MM.1S (cell line): ENCODE measurements at regions not wholly inside any gene's neighbourhood (a gene's known extent, or its start where the extent isn't known, plus 50 kb on each side); places are given as distances from the start of the nearest gene placed in this dataset.

ENCODE experiments used
- DNase-seq: peaks from one replicate; pipeline ENCODE4 v3.0.0-alpha.2; 2015
- H2AFZ ChIP-seq: fragments of 300-600 bp; sonication (generic); 2 replicates; pipeline ENCODE4 v1.6.0; 2016; ENCODE audit warnings: antibody characterized with exemption, low read length
- H3F3A ChIP-seq: fragments of 300-600 bp; sonication (generic); 2 replicates; pipeline ENCODE4 v1.6.1; 2016; ENCODE audit warnings: mild to moderate bottlenecking, antibody characterized with exemption, low read length, moderate library complexity, mixed read lengths; ENCODE audit not compliant: insufficient read depth
- H3K27ac ChIP-seq: fragments of 300-600 bp; sonication (generic); 2 replicates; pipeline ENCODE4 v1.5.1; 2016; ENCODE audit warnings: mild to moderate bottlenecking, low read length
- H3K27me3 ChIP-seq: fragments of 300-600 bp; sonication (generic); replicated peaks from 2 replicates; pipeline ENCODE4 v1.6.0; 2016; ENCODE audit warnings: low read length; ENCODE audit not compliant: insufficient read depth
- H3K36me3 ChIP-seq: fragments of 300-600 bp; sonication (generic); replicated peaks from 2 replicates; pipeline ENCODE4 v1.6.1; 2016; ENCODE audit warnings: mild to moderate bottlenecking, low read length, mixed read lengths; ENCODE audit not compliant: insufficient read depth
- H3K4me1 ChIP-seq: fragments of 300-600 bp; sonication (generic); 2 replicates; pipeline ENCODE4 v1.6.1; 2016; ENCODE audit warnings: low read length, mixed read lengths
- H3K4me2 ChIP-seq: fragments of 300-600 bp; sonication (generic); 2 replicates; pipeline ENCODE4 v1.6.0; 2016; ENCODE audit warnings: low read depth, low read length
- H3K4me3 ChIP-seq: fragments of 300-600 bp; sonication (generic); 2 replicates; pipeline ENCODE4 v1.5.1; 2016; ENCODE audit warnings: low read length, mixed read lengths
- H3K79me2 ChIP-seq: fragments of 300-600 bp; sonication (generic); 2 replicates; pipeline ENCODE4 v1.6.1; 2016; ENCODE audit warnings: mixed run types, low read length, mixed read lengths
- H3K9ac ChIP-seq: fragments of 300-600 bp; sonication (generic); 2 replicates; pipeline ENCODE4 v1.6.1; 2016; ENCODE audit warnings: low read length, mixed read lengths
- H3K9me2 ChIP-seq: fragments of 300-600 bp; sonication (generic); replicated peaks from 2 replicates; pipeline ENCODE4 v1.6.1; 2016; ENCODE audit warnings: mild to moderate bottlenecking, low read length, mixed read lengths; ENCODE audit not compliant: insufficient read depth
- H3K9me3 ChIP-seq: fragments of 300-600 bp; sonication (generic); replicated peaks from 2 replicates; pipeline ENCODE4 v1.6.1; 2016; ENCODE audit warnings: mild to moderate bottlenecking, low read length, mixed read lengths; ENCODE audit not compliant: insufficient read depth
- H4K20me1 ChIP-seq: fragments of 300-600 bp; sonication (generic); 2 replicates; pipeline ENCODE4 v1.6.1; 2016; ENCODE audit warnings: mild to moderate bottlenecking, low read length, moderate library complexity, mixed read lengths; ENCODE audit not compliant: insufficient read depth
- EZH2 ChIP-seq: fragments of 300-600 bp; sonication (generic); optimal IDR thresholded peaks from 2 replicates; pipeline ENCODE3; 2017; ENCODE audit warnings: low read depth, mild to moderate bottlenecking, antibody characterized with exemption, low read length, mixed read lengths
- EZH2phosphoT487 ChIP-seq: fragments of 300-600 bp; sonication (generic); IDR thresholded peaks from 2 replicates; pipeline ENCODE4 v1.6.1; 2018; ENCODE audit warnings: antibody characterized with exemption, low read length
- TF ChIP-seq, protein P1 (sequence below): fragments of 300-600 bp; sonication (generic); IDR thresholded peaks from 2 replicates; pipeline ENCODE4 v1.5.1; 2016; ENCODE audit warnings: antibody characterized with exemption, low read length, mixed read lengths

DNA sequence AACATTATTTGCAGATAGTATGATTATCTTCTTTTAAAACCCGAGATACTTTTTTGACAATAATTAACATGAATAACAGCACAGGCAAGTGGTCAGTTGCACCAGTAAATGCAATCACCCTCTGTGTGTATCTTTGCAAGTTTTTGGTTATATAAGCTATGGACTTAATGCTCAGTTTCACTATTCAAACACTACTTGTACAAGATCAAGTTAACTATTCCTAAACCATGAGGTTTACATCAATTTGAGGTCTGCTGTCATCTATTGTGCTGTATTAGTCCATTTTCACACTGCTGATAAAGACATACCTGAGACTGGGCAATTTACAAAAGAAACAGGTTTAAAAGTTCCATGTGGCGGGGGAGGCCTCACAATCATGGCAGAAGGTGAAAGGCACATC, 323.2 kb downstream of the NR4A2 start:
- Histone ChIP-seq H4K20me1 (no peaks in the 10 kb centered on the region), H3K9me3 (no peaks in the 10 kb centered on the region)
- no peak for TF ChIP-seq EZH2
- TF ChIP-seq EZH2phosphoT487 = no peak
- TF ChIP-seq, protein P1, sequence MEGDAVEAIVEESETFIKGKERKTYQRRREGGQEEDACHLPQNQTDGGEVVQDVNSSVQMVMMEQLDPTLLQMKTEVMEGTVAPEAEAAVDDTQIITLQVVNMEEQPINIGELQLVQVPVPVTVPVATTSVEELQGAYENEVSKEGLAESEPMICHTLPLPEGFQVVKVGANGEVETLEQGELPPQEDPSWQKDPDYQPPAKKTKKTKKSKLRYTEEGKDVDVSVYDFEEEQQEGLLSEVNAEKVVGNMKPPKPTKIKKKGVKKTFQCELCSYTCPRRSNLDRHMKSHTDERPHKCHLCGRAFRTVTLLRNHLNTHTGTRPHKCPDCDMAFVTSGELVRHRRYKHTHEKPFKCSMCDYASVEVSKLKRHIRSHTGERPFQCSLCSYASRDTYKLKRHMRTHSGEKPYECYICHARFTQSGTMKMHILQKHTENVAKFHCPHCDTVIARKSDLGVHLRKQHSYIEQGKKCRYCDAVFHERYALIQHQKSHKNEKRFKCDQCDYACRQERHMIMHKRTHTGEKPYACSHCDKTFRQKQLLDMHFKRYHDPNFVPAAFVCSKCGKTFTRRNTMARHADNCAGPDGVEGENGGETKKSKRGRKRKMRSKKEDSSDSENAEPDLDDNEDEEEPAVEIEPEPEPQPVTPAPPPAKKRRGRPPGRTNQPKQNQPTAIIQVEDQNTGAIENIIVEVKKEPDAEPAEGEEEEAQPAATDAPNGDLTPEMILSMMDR = no peak

DNA sequence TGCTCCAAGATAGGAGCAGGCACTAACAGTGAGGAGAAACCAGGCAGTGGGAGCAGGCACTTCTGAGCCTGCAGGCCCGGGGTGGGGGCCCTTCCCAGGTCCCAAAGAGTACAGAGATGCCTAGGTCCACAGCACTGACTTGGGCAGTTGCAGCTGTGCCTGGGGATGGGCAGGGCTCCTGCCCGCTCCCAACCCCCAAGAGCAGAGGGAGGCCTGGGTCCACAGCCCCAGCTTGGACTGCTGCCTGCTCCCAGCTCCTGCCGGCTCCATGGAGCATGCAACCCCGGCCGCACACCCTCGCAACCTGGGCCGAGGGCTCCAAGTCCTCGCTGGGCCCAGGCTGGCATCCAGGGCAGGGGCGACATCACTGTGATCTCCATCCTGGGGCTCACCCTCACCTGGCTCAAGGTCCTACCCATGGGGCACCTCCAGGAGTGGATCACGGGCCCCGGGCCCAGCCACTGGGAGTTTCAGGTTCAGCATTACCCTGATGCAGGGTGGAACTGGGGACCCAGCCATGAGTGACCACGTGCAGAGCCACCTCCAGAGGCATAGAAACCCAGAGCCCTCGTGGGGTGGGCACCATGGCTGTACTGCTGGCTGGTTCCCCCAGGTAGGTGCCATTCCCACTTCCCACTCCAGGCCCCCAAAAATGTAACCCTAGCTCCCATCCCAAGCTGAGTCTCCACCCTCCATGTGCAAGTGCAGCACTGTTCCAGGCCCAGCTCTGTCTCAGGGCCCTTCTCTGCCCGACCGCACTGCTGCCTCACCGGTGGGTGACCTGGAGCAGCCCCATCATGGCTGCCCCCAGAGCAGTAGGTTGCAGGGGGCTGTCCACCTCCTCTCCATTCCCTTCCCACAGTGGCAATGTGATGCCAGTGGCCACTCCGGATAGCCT, 325.6 kb downstream of the NR4A2 start:
- no peak for DNase-seq
- peaks cover 4% of the 10 kb centered on the region; the same call in 1 of the 2 replicates for H3K4me1 ChIP-seq
- H3F3A ChIP-seq = no peaks in the 10 kb centered on the region
- H3K9ac ChIP-seq = no peak overlapping the region
- no peaks in the 10 kb centered on the region for H3K27me3 ChIP-seq
- no peak overlapping the region for H2AFZ ChIP-seq
- no peaks in the 10 kb centered on the region for H3K36me3 ChIP-seq
- H3K79me2 ChIP-seq = no peaks in the 10 kb centered on the region
- no peaks in the 10 kb centered on the region for H3K9me3 ChIP-seq
- TF ChIP-seq EZH2phosphoT487 = no peak
- no peaks in the 10 kb centered on the region for H4K20me1 ChIP-seq
- H3K9me2 ChIP-seq = no peaks in the 10 kb centered on the region
- no peak overlapping the region for H3K4me2 ChIP-seq
- no peak overlapping the region for H3K27ac ChIP-seq
- no peak overlapping the region for H3K4me3 ChIP-seq

More for the DNA sequence above, 323.2 kb downstream of the NR4A2 start:
- no peak overlapping the region for H3K27ac ChIP-seq
- no peaks in the 10 kb centered on the region for H3F3A ChIP-seq
- no peaks in the 10 kb centered on the region for H3K9me2 ChIP-seq
- H3K27me3 ChIP-seq = no peaks in the 10 kb centered on the region
- no peak overlapping the region for H3K9ac ChIP-seq
- DNase-seq = no peak
- no peaks in the 10 kb centered on the region for H3K79me2 ChIP-seq
- H2AFZ ChIP-seq = no peak overlapping the region
- no peaks in the 10 kb centered on the region for H3K4me1 ChIP-seq
- H3K36me3 ChIP-seq = no peaks in the 10 kb centered on the region
- H3K4me2 ChIP-seq = no peak overlapping the region
- no peak overlapping the region for H3K4me3 ChIP-seq

DNA sequence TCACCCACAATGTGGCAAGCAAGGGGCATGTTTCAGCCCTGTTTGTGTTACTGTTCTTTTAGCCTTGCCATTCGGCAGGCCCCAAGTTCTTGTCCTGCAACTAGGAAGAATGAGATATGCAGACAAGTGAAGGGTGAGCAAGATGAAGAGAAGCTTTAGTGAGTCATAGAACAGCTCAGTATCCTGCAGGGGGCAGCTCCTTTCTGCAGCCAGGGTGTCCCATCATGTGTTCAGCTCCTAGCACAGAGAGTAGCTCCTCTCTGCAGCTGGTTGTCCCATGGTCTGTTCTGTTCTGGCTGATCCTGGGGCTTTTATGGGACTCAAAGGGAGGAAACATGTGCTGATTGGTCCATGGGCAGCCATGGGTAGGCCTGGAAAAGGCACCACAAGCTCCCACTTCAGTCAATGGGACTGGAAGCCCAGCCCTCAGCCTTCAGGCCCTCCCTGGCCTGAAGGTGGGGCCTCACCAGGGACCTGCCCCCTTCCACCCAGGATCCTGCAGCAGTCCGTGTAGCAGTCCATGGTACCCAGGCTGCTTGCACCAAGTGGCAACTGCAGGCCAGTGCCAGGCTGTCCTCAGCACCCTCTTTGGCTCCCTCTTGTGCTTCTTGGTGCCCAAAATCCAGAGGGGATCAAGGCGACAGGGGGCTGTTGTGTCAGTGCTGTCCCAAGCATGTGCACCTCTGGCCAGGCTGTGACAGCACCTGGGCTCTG, 326.4 kb downstream of the NR4A2 start:
- Histone ChIP-seq H3K79me2 (no peaks in the 10 kb centered on the region), H3F3A (no peaks in the 10 kb centered on the region), H3K4me3 (no peak overlapping the region), H3K9me2 (no peaks in the 10 kb centered on the region), H3K36me3 (no peaks in the 10 kb centered on the region), H3K27ac (no peak overlapping the region), H3K9me3 (no peaks in the 10 kb centered on the region), H3K4me1 (peaks cover 4% of the 10 kb centered on the region; the same call in 1 of the 2 replicates), H3K27me3 (no peaks in the 10 kb centered on the region), H3K4me2 (no peak overlapping the region), H3K9ac (no peak overlapping the region), H4K20me1 (no peaks in the 10 kb centered on the region), H2AFZ (no peak overlapping the region)
- no peak for DNase-seq
- TF ChIP-seq EZH2phosphoT487 (no peak), EZH2 (no peak)
- TF ChIP-seq, protein P1 = no peak
